ENCODE measurements at regions not wholly inside any gene's neighbourhood (a gene's known extent, or its start where the extent isn't known, plus 50 kb on each side); places are given as distances from the start of the nearest gene placed in this dataset.

DNA sequence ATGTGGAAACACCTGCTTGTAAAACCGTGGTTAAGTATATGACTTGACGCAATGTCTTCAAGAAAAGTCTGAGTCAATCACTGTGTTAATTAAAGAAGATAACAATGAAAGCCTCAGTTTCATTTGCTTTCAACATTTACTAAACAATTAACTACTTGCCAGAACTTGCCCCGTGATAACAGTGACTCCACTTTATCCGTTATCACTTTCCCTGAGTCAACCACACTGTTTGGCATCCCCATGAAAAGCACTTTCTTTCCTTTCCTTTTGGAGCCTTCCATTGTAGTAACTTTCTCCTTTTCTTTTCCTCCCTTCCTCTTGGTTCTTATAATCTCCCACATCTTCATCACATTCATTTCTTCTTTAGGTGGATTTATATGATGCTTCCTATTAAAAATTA lies 435.1 kb upstream of the GOT2 start:
- Mint-ChIP-seq H3K4me1 (no peaks in the 10 kb centered on the region), H3K9me3 (peaks cover 3% of the 10 kb centered on the region), H3K36me3 (no peaks in the 10 kb centered on the region), H3K4me3 (no peak overlapping the region), H3K27ac (no peak overlapping the region), H3K27me3 (no peaks in the 10 kb centered on the region)
- DNase-seq (ENCODE audit: low spot score in 2 of 2), result no peak
- ATAC-seq (ENCODE audit: low read depth), result no peak

DNA sequence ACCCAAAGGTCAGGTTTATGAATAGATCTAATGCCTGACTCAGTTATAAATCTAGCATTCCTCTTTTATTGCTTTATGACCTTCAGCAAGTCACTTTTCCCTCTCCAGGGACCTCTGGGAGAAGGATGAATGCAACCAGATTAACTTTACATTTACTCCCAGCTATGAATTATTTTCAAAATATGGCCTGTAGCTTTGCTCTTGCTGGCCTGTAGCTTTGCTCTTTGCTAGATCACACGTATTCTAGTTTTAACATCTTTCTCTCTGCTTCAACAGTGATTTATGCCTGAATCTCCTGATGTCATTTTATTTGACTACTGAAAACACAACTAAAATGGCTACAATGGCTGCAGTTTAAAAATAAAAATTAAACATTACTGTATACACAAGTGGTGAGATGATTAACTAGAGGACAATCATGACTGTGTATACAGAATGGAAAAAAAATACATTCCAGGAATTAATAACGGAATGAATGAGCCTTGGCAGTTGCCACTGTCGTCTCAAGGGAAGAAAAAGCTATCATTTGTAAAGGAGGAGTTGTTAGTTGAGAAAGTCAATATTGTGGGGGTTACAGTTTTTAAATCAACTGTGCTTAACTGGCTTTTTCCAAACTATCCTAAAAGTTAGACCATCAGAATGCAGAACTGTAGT lies 434.5 kb upstream of the GOT2 start:
- ATAC-seq (ENCODE audit: low read depth) (no peak), DNase-seq (ENCODE audit: low spot score in 2 of 2) (no peak)
- Mint-ChIP-seq H3K4me1 (no peaks in the 10 kb centered on the region), H3K27ac (no peak overlapping the region), H3K9me3 (peaks cover 3% of the 10 kb centered on the region), H3K27me3 (no peaks in the 10 kb centered on the region), H3K4me3 (no peak overlapping the region), H3K36me3 (no peaks in the 10 kb centered on the region)

DNA sequence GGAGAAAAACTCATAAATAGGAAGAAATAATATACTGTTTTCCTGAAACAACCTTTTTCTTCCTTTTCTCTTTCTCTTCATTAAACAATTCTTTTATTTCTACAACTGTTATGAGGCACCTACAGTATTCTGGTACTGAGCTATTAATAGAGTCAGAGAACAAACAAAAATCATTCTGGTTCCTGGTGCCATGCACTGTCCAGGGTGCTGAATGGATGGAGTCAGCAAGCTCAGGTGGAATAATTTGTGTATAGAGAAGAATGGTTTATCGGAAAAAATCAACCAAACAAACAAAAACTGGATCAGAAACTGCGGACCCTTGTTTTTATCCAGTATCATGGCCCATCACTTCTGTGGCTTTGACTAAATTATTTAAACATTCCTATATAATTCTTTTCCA lies 430.3 kb upstream of the GOT2 start:
- no peak overlapping the region for H3K27ac Mint-ChIP-seq
- H3K36me3 Mint-ChIP-seq, result no peaks in the 10 kb centered on the region
- H3K9me3 Mint-ChIP-seq, result peaks cover 1% of the 10 kb centered on the region
- no peaks in the 10 kb centered on the region for H3K27me3 Mint-ChIP-seq
- DNase-seq (ENCODE audit: low spot score in 2 of 2), result no peak
- H3K4me1 Mint-ChIP-seq, result no peaks in the 10 kb centered on the region
- no peak for ATAC-seq (ENCODE audit: low read depth)
- no peak overlapping the region for H3K4me3 Mint-ChIP-seq

DNA sequence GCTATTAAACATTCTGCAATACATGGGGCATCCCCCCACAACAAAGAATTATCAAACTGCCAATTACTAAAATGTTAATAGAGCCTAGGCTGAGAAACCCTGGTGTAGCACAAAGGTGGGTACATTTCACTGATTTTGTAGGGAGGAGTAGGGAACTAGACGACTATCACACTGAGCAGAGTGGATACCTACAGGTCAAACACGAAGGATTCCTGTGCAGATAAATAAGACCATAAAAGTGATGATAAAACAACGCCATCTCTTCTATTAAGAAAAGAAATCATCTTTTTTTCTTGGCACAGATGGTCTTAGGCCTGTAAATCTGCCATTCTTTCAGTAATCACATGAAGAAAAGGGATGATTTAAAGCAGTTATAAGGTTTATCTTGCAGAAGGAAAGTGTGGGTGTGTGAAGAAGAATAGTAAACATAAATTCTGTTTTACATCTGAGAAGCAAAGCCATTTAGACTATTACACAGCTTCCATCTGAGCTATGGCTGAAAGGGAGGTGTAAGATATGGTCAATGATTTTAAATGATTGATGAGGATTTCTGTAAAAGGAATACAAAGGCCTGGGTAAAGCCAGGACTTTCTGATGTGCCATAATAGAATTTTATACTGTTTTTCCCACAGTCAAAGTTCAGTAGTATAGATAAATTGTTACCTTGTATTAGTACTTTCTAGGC lies 429.4 kb upstream of the GOT2 start:
- DNase-seq (ENCODE audit: low spot score in 2 of 2), result no peak
- Mint-ChIP-seq H3K9me3 (peaks cover 1% of the 10 kb centered on the region), H3K27ac (no peak overlapping the region), H3K36me3 (no peaks in the 10 kb centered on the region), H3K27me3 (no peaks in the 10 kb centered on the region), H3K4me1 (no peaks in the 10 kb centered on the region), H3K4me3 (no peak overlapping the region)
- ATAC-seq (ENCODE audit: low read depth), result no peak

DNA sequence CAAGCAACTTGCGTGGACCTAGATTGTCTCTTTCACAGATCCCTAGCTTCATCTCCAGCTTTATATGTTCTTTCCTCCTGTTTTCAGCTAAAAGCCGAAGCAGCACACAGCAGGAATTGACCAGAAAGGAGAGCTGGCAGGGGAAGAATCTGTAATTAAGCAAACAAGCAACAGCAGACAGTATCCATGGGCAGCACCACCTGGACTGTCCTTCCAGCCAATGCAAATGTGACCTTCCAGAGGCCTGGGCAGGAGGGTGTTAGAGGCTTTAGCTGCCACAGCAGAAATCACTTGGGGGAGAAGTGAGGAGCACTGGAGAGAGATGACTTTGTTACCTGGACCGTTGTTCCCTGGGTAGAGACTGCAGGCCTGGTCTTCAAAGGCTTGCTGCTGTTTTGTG lies 427.6 kb upstream of the GOT2 start:
- no peaks in the 10 kb centered on the region for H3K27me3 Mint-ChIP-seq
- ATAC-seq (ENCODE audit: low read depth), result no peak
- H3K27ac Mint-ChIP-seq, result no peak overlapping the region
- H3K36me3 Mint-ChIP-seq, result no peaks in the 10 kb centered on the region
- H3K4me3 Mint-ChIP-seq, result no peak overlapping the region
- H3K9me3 Mint-ChIP-seq, result peaks cover 1% of the 10 kb centered on the region
- no peaks in the 10 kb centered on the region for H3K4me1 Mint-ChIP-seq
- no peak for DNase-seq (ENCODE audit: low spot score in 2 of 2)

DNA sequence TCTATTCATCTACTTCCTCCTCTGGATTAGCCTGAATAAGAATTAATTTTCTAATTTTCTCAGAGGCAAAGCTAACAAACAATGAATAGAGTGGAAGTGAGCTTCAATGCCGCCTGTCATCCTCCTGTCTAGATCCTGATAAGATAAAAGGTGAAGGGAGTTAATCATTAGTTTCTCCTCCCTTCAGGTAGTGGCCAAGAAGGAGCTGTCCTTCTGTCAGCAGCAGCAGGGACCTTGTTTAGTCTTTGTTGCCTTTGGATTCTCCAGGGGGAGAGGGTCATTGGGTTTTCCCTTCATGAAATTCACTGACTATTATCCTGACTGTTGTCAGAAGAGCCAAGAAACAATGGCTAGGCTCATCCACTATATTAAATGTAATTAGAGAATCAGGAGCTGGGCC lies 420.2 kb upstream of the GOT2 start:
- Mint-ChIP-seq H3K36me3 (no peaks in the 10 kb centered on the region), H3K9me3 (peaks cover 3% of the 10 kb centered on the region), H3K27ac (no peak overlapping the region), H3K27me3 (no peaks in the 10 kb centered on the region), H3K4me1 (no peaks in the 10 kb centered on the region), H3K4me3 (no peak overlapping the region)
- ATAC-seq (ENCODE audit: low read depth) (no peak), DNase-seq (ENCODE audit: low spot score in 2 of 2) (no peak)

DNA sequence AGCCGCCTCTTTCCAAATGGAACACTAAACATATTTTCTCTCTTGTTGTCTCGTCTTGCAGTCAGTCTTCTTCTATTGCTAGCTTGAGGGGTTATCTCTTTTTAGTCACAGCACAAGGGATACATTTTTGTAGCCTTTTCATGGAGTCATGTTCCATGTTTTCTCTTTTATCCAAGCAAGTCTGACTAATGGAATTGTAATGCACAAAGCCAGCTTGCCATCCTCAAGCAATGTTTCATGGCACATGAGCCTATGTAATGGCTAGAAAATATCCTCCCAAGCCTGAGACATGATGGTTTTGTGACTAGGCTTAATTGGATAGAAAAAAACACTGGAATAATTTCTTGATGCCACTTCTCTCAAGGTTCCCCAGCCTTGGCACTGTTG lies 414.6 kb upstream of the GOT2 start:
- Mint-ChIP-seq H3K27me3 (no peaks in the 10 kb centered on the region), H3K9me3 (no peaks in the 10 kb centered on the region), H3K4me3 (no peak overlapping the region), H3K4me1 (no peaks in the 10 kb centered on the region), H3K27ac (no peak overlapping the region), H3K36me3 (no peaks in the 10 kb centered on the region)
- ATAC-seq (ENCODE audit: low read depth) (no peak), DNase-seq (ENCODE audit: low spot score in 2 of 2) (no peak)

DNA sequence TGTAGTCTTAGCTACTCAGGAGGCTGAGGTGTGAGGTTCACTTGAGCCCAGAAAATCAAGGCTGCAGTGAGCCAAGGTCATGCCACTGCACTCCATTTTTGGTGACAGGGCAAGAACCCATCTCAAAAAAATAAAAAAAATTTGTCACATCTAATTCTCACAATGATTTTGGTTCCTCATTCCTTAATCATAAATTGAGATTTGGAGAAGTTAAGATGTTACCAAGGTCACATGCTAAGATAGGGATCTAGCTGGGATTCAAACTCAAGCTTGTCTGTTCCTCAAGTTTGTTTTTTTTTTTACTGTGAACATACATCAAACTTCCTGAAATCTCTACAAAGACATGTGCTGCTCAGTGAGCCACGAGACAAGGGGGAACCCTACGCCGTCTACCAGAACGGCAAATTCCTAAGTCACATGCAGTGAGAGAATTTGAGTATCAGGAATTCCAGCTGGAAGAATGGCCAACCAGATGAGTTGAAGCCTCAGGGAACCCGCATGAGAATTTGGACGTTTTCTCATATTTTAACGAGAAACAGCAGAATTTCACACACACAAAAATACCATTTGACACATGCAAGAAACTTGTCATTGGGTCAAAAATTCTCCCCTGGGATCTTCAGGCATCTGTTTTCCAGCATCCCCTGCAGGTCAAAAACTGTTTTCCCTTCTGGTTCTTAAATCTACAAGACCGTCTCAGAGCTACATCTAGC lies 414.1 kb upstream of the GOT2 start:
- Mint-ChIP-seq H3K4me1 (no peaks in the 10 kb centered on the region), H3K36me3 (no peaks in the 10 kb centered on the region)
- DNase-seq (ENCODE audit: low spot score in 2 of 2), result no peak

DNA sequence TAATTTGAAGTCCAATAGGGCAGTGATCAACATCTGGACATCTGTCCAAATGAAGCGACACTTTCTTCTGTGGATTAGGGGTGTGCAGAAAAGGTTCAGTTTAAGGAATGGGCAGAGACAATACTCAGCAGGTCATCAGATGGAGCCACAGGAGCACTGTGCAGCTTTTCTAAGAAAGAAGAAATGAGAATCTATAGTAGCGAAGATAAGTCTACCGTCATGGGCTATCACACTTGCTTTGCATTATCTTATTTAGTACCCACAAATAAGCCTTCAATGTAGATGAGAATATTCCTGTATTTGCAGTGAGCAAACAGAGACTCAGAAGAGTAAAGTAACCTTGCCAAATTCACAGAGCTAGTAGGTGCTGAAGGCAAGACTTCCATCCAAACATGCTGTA lies 412.0 kb upstream of the GOT2 start:
- Mint-ChIP-seq H3K9me3 (no peaks in the 10 kb centered on the region), H3K36me3 (no peaks in the 10 kb centered on the region), H3K27me3 (no peaks in the 10 kb centered on the region), H3K27ac (no peak overlapping the region), H3K4me1 (no peaks in the 10 kb centered on the region), H3K4me3 (no peak overlapping the region)
- DNase-seq (ENCODE audit: low spot score in 2 of 2) (no peak), ATAC-seq (ENCODE audit: low read depth) (no peak)

More for the DNA sequence above, 414.1 kb upstream of the GOT2 start:
- H3K9me3 Mint-ChIP-seq, result no peaks in the 10 kb centered on the region
- ATAC-seq (ENCODE audit: low read depth), result no peak
- no peak overlapping the region for H3K4me3 Mint-ChIP-seq
- no peaks in the 10 kb centered on the region for H3K27me3 Mint-ChIP-seq
- no peak overlapping the region for H3K27ac Mint-ChIP-seq

DNA sequence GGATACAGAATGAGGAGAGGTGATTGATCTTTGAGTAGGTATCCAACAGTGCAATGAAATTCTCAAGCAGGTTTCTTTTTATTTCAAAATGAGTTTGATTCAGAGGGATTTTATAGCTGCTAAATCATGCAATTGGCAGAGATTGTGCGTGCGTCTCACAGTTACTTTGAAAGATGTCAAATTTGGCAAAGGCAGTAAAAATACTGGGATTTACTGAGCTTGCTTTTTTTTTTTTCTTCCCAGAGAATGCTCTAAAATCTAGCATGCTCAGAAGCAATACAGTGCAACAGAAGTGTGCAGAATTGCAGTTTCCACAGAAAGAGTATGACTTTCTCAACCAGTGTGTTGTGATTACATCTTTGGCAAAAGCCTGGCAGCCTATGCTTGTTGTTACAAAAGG lies 410.7 kb upstream of the GOT2 start:
- DNase-seq (ENCODE audit: low spot score in 2 of 2), result no peak
- Mint-ChIP-seq H3K36me3 (no peaks in the 10 kb centered on the region), H3K4me3 (no peak overlapping the region), H3K9me3 (peaks cover 6% of the 10 kb centered on the region), H3K27ac (no peak overlapping the region), H3K4me1 (no peaks in the 10 kb centered on the region), H3K27me3 (no peaks in the 10 kb centered on the region)
- no peak for ATAC-seq (ENCODE audit: low read depth)

DNA sequence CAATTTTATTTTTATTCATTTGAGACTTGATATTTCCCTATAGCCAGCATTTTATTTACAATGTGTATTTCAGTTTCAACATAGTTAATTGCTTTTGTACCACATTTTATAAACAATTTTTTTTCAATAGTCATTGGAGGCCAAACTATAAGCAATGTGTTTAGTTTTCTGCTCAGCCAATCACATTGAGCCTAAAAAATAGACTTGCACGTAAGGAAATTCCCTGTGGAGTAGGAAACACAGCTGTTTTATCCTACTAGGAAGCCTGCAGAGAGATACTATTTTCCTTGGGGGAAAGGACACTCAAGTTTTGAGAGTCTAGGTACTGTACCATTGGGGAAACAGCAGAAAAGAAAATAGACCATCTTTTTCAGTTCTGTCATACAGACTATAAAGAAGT lies 410.2 kb upstream of the GOT2 start:
- H3K4me1 Mint-ChIP-seq, result no peaks in the 10 kb centered on the region
- ATAC-seq (ENCODE audit: low read depth) (no peak), DNase-seq (ENCODE audit: low spot score in 2 of 2) (no peak)
- peaks cover 8% of the 10 kb centered on the region for H3K9me3 Mint-ChIP-seq
- no peaks in the 10 kb centered on the region for H3K27me3 Mint-ChIP-seq
- no peak overlapping the region for H3K27ac Mint-ChIP-seq
- no peaks in the 10 kb centered on the region for H3K36me3 Mint-ChIP-seq
- H3K4me3 Mint-ChIP-seq, result no peak overlapping the region

DNA sequence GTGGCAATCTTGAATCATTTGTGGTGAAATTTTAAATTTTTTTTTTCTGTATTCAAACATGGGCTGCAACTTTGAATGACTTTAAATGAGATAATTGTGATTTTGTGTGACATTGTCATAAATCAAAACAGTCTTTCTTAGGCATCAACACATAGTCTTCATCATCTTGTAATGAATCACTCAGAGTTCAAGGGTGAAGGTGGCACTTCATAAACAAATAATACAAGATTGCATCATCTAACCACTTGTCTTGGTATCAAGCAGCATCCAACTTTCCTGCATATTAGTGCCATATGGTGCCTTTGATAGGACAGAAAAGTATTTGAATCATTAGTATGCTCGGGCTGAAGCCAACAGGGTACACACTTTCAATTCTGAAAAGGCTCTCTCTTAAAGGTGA lies 392.4 kb upstream of the GOT2 start:
- ATAC-seq (ENCODE audit: low read depth), result no peak
- no peak overlapping the region for H3K27ac Mint-ChIP-seq
- H3K36me3 Mint-ChIP-seq, result no peaks in the 10 kb centered on the region
- H3K9me3 Mint-ChIP-seq, result no peaks in the 10 kb centered on the region
- no peaks in the 10 kb centered on the region for H3K27me3 Mint-ChIP-seq
- no peak for DNase-seq (ENCODE audit: low spot score in 2 of 2)
- H3K4me3 Mint-ChIP-seq, result no peak overlapping the region
- H3K4me1 Mint-ChIP-seq, result no peaks in the 10 kb centered on the region

DNA sequence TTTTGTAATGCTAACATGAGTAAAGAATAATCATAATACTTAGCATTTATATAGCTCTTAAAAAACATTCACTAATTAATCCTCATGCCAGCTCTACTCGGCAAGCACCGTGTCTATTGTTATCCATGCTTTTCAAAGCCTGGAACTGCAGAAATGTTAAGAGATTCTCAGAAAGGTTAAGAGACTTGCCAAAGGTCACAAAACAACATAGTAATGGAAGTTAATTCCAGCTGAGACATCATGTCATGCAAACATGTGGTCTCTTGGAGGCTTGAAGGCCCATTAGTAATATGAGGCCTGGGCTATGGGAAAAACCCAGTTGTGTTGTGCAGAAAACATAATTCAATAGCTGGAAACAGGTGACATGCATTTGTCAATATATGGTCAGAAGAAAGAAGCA lies 389.9 kb upstream of the GOT2 start:
- Mint-ChIP-seq H3K4me1 (no peaks in the 10 kb centered on the region), H3K27ac (no peak overlapping the region), H3K4me3 (no peak overlapping the region), H3K36me3 (no peaks in the 10 kb centered on the region), H3K27me3 (no peaks in the 10 kb centered on the region), H3K9me3 (no peaks in the 10 kb centered on the region)
- DNase-seq (ENCODE audit: low spot score in 2 of 2), result no peak
- ATAC-seq (ENCODE audit: low read depth), result no peak

DNA sequence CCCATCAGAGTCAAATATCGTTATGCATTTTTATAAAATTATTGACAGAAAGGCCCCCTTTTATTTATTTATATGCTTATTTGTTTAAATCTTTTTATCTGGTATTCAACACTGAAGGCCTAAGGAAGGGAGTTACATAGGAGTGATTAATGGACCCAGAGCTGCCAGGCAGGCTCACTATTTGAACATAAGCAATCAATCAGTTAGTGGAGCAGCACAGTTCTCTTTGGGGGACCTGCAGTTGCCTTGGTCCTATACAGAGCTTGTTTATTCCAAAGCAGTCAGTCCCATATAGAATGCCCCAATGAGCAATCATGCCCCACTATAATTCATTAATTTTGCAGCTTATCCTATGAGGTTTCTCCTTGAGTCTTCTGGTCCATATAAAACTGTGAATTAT lies 389.4 kb upstream of the GOT2 start:
- H3K36me3 Mint-ChIP-seq, result no peaks in the 10 kb centered on the region
- no peaks in the 10 kb centered on the region for H3K9me3 Mint-ChIP-seq
- no peak for ATAC-seq (ENCODE audit: low read depth)
- no peak overlapping the region for H3K4me3 Mint-ChIP-seq
- no peaks in the 10 kb centered on the region for H3K27me3 Mint-ChIP-seq
- no peak overlapping the region for H3K27ac Mint-ChIP-seq
- DNase-seq (ENCODE audit: low spot score in 2 of 2), result no peak
- no peaks in the 10 kb centered on the region for H3K4me1 Mint-ChIP-seq

DNA sequence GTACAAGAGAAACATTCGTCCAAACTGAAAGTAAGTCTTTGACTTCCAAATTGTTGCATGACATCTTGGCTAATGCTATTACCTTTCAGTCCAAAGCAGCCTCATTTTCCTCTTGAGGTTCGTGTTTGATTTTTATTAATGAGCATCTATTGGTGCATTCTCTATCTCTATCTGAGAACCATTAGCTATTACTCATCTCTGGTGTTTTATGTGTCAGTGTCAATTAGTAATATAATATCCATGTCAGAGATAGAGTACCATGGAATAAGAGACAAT lies 388.1 kb upstream of the GOT2 start:
- H3K27ac Mint-ChIP-seq, result no peak overlapping the region
- H3K4me1 Mint-ChIP-seq, result no peaks in the 10 kb centered on the region
- no peaks in the 10 kb centered on the region for H3K9me3 Mint-ChIP-seq
- DNase-seq (ENCODE audit: low spot score in 2 of 2) (no peak), ATAC-seq (ENCODE audit: low read depth) (no peak)
- no peak overlapping the region for H3K4me3 Mint-ChIP-seq
- no peaks in the 10 kb centered on the region for H3K36me3 Mint-ChIP-seq
- H3K27me3 Mint-ChIP-seq, result no peaks in the 10 kb centered on the region

Measured in memory B cell (primary cell).